ENCODE measurements at regions not wholly inside any gene's neighbourhood (a gene's known extent, or its start where the extent isn't known, plus 50 kb on each side); places are given as distances from the start of the nearest gene placed in this dataset.

GRCh38 chr14:97655169-97655948 lies 858.2 kb downstream of the VRK1 start:
- 51 to 58% methylated on average over 5 of the region's 5 CpGs for WGBS, 2 donors
- DNase-seq = no peak
- no peaks in the 10 kb centered on the region for H3K36me3 ChIP-seq
- H3K4me1 ChIP-seq = no peaks in the 10 kb centered on the region
- no peak overlapping the region for H3K4me3 ChIP-seq (replicated peaks in 1 of 3)
- no peaks in the 10 kb centered on the region for H3K9me3 ChIP-seq
- intact Hi-C loops (cut with DNase I) = no loop called here
- no peak overlapping the region for H3K27ac ChIP-seq
- H3K27me3 ChIP-seq = no peaks in the 10 kb centered on the region
- TF ChIP-seq POLR2A (IDR thresholded peaks at IDR 0.05) = no peak
- no peak for TF ChIP-seq CTCF (IDR thresholded peaks at IDR 0.05)

DNA sequence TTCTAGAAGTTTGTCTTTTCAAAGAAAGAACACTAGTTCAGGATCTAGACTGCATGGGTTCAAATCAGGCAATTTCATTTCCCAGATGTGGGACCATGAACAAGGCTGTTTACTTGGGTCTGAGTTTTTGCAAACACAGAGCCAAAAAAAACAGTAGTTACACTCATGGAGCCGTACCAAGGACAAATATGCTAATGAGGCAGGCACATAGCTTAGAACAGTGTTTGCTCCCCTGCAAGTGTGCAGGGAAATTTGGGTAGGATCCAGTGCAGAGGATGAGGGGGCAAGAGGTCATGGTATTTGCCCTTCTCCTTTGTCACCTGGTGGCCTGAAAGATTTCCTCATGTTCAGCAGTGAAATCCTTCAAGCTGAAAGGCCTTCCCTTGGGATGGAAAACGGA lies 860.4 kb downstream of the VRK1 start:
- Histone ChIP-seq H3K27ac (no peak overlapping the region), H3K9me3 (no peaks in the 10 kb centered on the region), H3K4me1 (no peaks in the 10 kb centered on the region), H3K27me3 (no peaks in the 10 kb centered on the region), H3K36me3 (no peaks in the 10 kb centered on the region), H3K4me3 (replicated peaks in 1 of 3) (no peak overlapping the region)
- WGBS, 2 donors = 48 to 55% methylated on average over 2 of the region's 2 CpGs
- no peak for DNase-seq
- no peak for TF ChIP-seq POLR2A (IDR thresholded peaks at IDR 0.05)
- TF ChIP-seq CTCF (IDR thresholded peaks at IDR 0.05) = no peak
- intact Hi-C loops (cut with DNase I) = no loop called here

- intact Hi-C loops (cut with DNase I) = no loop called here
Measured at GRCh38 chr14:97687944-97688630, 890.9 kb downstream of the VRK1 start.

GRCh38 chr14:97688631-97689336 lies 891.6 kb downstream of the VRK1 start:
- TF ChIP-seq POLR2A (IDR thresholded peaks at IDR 0.05) = no peak
- no peak for TF ChIP-seq CTCF (IDR thresholded peaks at IDR 0.05)
- WGBS, 2 donors = 83 to 87% methylated on average over 11 of the region's 11 CpGs
- Histone ChIP-seq H3K27ac (no peak overlapping the region), H3K4me3 (replicated peaks in 1 of 3) (no peak overlapping the region), H3K4me1 (no peaks in the 10 kb centered on the region), H3K27me3 (no peaks in the 10 kb centered on the region), H3K9me3 (no peaks in the 10 kb centered on the region), H3K36me3 (no peaks in the 10 kb centered on the region)
- DNase-seq = no peak
- intact Hi-C loops (cut with DNase I) = no loop called here

More at GRCh38 chr14:97687944-97688630, 890.9 kb downstream of the VRK1 start:
- DNase-seq = no peak
- Histone ChIP-seq H3K4me1 (no peaks in the 10 kb centered on the region), H3K9me3 (no peaks in the 10 kb centered on the region), H3K36me3 (no peaks in the 10 kb centered on the region), H3K27me3 (no peaks in the 10 kb centered on the region), H3K4me3 (replicated peaks in 1 of 3) (no peak overlapping the region), H3K27ac (no peak overlapping the region)
- 78 to 85% methylated on average over 6 of the region's 6 CpGs for WGBS, 2 donors
- TF ChIP-seq POLR2A (IDR thresholded peaks at IDR 0.05) = no peak
- TF ChIP-seq CTCF (IDR thresholded peaks at IDR 0.05) = no peak
